ENCODE measurements at regions not wholly inside any gene's neighbourhood (a gene's known extent, or its start where the extent isn't known, plus 50 kb on each side); places are given as distances from the start of the nearest gene placed in this dataset.
A peak's percentile ranks its signal among the peaks of the same experiment; 100 is the strongest.
"Not testable (repeated sequence)": the region's sequence is repeated elsewhere in the genome, so short reads cannot be mapped to it uniquely, and the experiment has no call there.

DNA sequence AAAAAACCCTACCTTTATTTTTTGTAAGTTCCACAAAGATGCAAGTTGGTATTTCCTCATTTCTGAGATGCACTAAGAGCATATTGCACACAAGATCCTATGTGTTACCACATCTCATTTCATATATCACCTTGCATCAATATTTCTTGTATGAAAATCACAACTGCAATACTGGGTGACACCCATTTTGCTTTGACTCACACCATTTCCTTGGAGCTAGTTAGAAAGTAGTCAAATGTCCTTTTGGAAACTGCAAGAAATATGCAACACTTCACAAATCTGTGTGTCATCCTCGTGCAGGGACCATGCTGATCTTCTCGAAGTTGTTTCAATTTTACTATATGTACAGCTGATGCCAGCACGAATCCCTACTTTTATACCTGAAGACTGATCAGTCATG, 94.6 kb upstream of the ACBD5 start:
- DNase-seq, result not testable (repeated sequence)

DNA sequence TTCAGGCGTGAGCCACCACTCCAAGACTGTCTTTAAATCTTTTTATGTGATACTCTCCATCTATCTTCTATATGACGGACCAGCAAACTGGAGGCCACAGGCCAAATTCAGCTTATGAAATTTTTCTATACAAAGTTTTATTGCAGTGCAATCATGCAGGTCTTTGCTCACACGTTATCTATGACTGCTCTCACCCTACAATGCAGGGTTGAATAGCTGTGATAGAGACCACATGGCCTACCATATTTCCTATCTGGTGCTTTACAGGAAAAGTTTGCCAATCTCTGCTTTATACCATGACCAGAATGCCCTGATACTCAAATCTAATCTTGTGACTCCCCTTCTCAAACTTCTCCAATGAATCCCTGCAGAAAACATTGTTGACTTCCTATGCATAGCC, 89.5 kb upstream of the ACBD5 start:
- no peak for DNase-seq

DNA sequence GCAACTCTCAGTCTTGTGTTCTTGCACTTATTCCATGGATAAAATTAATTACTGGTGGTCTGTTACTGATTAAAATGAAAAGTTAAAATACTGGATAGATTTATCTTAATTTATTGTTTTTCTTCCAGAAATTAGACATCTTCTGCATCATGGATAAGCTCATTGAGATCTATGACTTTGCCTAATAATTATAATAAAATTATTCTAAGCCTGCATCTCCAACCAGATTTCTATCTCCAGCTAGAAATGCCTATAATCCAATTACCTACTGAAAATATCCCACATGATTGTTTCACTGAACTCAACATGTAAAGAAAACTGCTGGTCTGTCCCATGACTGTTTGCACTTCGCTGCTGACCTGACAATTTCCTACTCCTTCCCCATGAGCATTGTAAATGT, 88.3 kb upstream of the ACBD5 start:
- no peak for DNase-seq

DNA sequence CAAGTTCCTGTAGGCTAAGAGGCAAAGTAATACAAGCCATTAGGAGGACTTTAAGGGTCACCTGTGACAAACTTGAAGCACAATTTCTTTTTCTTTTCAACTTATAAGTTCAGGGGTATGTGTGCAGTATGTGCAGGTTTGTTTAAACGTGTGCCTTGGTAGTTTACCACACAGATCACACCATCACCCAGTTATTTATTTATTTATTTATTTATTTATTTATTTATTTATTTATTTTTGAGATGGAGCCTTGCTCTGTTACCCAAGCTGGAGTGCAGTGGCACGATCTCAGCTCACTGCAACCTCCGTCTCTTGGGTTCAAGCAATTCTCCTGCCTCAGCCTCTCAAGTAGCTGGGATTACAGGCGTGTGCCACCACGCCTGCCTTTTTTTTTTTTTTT, 86.2 kb upstream of the ACBD5 start:
- not testable (repeated sequence) for DNase-seq

DNA sequence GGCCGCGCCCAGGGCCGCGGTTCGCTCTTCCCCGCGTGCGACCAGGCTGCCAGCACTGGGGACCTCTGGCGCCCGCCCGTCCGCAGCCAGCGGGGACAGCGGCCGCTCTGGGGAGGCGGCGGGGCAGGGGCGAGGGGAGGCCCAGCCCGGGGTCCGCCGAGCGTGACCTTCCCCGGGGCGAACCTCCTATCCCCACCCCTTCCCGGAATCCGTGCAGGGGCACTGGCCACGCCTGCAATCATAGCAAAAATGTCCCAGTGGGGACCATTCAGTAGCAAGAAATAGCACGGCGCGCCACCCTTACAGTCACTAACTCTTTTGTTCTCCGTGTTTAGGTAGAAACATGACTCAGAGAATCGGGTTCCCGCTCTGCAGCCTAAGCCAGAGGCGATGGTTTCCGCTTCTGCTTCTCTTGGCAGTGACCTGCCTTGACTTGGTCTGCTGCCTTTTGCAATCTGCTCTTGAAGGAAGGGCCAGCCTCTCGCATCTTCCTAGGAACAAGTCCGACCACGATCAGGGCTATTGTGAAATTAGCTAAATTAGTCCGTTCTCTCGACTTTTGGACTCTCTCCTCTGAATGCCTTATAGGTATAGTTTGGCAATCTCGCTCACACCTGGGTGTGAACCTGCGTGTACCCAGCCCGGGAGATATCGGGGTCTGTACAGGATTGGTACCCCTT, 79.3 kb upstream of the ACBD5 start:
- peak; percentile 29 for DNase-seq

DNA sequence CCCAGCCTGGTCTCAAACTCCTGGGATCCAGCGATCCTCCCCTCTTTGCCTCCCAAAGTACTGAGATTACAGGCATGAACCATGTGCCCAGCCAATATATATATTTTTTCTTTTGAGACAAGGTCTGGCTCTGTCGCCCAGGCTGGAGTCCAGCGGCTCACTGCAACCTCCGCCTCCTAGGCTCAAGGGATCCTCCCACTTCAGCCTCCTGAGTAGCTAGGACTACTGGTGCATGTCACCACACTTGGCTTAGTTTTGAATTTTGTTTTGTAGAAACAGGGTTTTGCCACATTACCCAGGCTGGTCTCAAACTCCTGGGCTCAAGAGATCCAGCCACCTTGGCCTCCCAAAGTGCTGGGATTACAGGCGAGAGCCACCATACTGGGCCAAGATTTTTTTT, 78.5 kb upstream of the ACBD5 start:
- not testable (repeated sequence) for DNase-seq

DNA sequence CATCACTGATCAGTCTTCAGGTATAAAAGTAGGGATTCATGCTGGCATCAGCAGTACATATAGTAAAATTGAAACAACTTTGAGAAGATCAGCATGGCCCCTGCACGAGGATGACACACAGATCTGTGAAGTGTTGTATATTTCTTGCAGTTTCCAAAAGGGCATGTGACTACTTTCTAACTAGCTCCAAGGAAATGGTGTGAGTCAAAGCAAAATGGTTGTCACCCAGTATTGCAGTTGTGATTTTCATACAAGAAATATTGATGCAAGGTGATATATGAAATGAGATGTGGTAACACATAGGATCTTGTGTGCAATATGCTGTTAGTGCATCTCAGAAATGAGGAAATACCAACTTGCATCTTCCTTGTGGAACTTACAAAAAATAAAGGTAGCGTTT, 74.5 kb upstream of the ACBD5 start:
- DNase-seq, result not testable (repeated sequence)

DNA sequence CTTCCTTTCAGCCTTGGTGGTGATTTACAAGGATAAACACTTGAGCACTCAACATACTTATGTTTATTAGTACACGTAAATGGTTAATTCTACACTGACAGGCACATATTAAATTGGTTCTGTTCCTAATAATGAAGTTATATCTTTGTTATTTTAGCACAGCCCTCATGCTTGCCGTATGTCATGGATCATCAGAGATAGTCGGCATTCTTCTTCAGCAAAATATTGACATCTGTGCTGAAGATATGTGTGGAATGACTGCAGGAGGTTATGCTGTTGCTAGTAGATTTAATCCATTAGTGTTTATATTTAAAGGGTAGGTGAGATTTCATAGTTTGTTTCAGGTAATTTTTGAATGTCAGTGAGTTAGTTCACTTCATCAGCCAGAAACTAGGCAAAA, 73.0 kb upstream of the ACBD5 start:
- DNase-seq, result not testable (repeated sequence)

DNA sequence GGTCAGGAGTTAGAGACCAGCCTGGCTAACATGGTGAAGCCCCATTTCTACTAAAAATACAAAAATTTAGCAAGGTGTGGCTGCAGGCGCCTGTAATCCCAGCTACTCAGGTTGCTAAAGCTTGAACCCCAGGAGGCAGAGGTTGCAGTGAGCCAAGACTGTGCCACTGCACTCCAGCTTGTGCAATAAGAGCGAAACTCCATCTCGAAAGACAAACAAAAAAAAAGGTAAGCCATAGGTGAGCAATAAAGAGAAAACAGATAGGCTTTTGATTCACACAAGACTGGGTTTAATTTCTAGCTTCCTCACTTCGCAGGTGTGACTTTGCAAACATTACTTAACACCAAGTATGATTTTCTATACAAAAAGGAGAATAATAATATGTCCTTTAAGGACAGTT, 72.3 kb upstream of the ACBD5 start:
- no peak for DNase-seq

DNA sequence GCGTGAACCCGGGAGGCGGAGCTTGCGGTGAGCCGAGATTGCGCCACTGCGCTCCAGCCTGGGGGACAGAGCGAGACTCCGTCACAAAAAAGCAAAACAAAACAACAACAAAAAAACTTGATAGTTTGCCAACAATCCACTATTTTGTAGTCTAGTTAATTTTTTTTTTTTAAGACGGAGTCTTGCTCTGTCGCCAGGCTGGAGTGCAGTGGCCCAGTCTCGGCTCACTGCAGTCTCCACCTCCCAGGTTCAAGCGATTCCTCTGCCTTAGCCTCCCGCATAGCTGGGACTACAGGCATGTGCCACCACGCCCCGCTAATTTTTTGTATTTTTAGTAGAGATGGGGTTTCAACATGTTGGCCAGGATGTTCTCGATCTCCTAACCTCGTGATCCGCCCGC, 71.2 kb upstream of the ACBD5 start:
- DNase-seq, result not testable (repeated sequence)

DNA sequence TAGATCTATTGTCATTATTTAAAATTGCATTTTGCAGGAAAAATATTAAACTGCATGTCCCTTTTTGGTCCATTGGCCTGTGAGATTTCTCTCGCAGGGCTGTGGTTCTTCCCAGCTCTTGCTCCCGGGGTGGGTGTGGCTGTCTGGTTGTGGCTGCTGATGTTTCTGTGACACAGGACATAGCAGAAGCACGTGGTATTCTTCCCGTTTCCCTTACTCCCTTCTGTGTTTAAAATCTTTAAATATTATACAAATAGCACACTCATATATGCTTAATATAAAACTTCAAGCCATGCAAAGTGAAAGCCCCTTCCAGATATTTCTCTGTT, 57.9 kb upstream of the ACBD5 start:
- not testable (repeated sequence) for DNase-seq

DNA sequence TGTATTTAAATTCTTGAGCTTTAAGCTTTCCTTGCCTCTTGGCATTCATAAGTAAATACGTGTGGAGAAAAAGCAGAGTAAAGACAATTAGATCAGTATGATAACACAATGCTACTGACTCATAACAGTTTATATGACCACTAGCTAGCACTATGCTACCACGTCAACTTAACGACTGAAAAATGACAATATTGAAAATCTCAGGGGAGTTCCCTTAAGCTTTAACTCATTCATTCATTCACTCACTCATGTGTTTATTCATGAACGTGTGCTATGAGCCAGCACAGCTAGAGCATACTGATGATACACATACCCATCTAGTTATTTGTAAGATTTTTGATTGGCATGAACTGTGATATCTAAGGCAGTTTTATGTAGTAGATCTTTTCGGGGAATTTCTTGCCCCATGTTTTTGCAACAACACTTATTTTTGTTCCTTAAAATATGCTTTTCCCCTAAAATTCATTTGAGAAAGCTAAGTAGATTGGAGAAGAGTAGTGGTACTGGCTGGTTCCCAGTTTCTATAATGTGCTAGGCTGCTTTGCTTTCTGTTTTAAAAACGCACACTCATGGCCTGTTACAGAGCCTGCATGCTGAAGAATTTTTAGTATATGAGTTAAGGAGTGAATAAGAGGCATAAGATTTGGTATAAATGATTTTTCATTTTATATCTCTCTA, 57.4 kb upstream of the ACBD5 start:
- no peak for DNase-seq

DNA sequence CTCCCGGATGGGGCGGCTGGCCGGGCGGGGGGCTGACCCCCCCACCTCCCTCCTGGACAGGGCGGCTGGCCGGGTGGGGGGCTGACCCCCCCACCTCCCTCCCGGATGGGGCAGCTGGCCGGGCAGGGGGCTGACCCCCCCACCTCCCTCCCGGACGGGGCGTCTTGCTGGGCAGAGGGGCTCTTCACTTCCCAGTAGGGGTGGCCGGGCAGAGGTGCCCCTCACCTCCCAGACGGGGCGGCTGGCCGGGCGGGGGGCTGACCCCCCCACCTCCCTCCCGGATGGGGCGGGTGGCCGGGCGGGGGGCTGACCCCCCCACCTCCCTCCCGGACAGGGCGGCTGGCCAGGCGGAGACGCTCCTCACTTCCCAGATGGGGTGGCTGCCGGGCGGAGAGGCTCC, 55.7 kb upstream of the ACBD5 start:
- DNase-seq, result not testable (repeated sequence)

DNA sequence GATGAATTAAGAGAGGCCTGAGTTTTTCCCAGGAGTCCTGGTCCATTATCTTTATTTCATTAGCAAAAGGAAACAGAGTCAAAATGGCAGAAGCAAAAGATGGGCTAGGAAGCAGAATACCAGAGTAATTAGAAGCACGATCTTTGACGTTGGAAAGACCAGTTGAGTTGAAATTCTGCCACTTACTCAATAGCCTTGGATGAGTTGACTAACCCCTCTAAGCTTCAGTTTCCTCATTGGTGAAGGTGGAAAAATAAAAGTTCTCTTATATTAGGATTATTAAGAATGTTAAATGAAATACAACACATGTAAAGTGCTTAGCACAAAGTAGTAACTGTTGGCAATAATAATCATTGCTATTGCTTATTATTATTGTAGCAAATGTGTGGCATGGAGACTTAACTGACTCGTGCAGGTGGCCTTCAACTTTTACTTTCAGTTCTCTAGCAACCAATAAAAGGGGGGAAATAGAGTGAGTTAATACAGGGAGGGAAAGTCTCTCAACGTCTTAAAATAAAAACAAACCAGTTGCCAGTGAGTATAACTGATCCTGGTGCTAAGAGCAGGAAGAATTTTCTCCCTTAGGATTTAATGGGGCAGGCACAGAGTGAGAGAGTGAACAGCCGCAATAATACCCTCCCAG, 50.8 kb upstream of the ACBD5 start:
- not testable (repeated sequence) for DNase-seq

All from NCI-H2227 treated with DMSO at 0.1 percent for 48 hours (cell line).